SU-DHL-6 (cell line): ENCODE measurements at regions not wholly inside any gene's neighbourhood (a gene's known extent, or its start where the extent isn't known, plus 50 kb on each side); places are given as distances from the start of the nearest gene placed in this dataset.

ENCODE experiments used
- H2AFZ ChIP-seq: fragments of 200-600 bp; sonication (generic); 2 replicates; pipeline ENCODE4 v1.6.1; 2014; ENCODE audit warnings: low read depth, mild to moderate bottlenecking, moderate library complexity, mixed read lengths, antibody characterized with exemption, low read length; ENCODE audit not compliant: severe bottlenecking
- H3F3A ChIP-seq: fragments of 200-600 bp; shearing (Covaris generic); 2 replicates; pipeline ENCODE4 v1.6.0; 2016; ENCODE audit warnings: antibody characterized with exemption, mild to moderate bottlenecking; ENCODE audit not compliant: insufficient read depth
- H3K27ac ChIP-seq: fragments of 200-600 bp; sonication (generic); 2 replicates; pipeline ENCODE4 v1.5.1; 2016; ENCODE audit warnings: low read depth, mild to moderate bottlenecking, low read length, moderate library complexity, mixed read lengths
- H3K27me3 ChIP-seq: fragments of 200-600 bp; sonication (generic), shearing (Covaris generic); 2 replicates; pipeline ENCODE4 v1.6.0; 2014; ENCODE audit warnings: mild to moderate bottlenecking, low read length
- H3K36me3 ChIP-seq: fragments of 200-600 bp; sonication (generic); 2 replicates; pipeline ENCODE4 v1.6.1; 2014; ENCODE audit warnings: mild to moderate bottlenecking, low read length, mixed read lengths
- H3K4me2 ChIP-seq: fragments of 300-600, 200-600 bp; shearing (Covaris generic), sonication (generic); 2 replicates; pipeline ENCODE4 v1.6.0; 2014; ENCODE audit warnings: low read length, low read depth, mild to moderate bottlenecking; ENCODE audit not compliant: poor library complexity, severe bottlenecking
- H3K4me3 ChIP-seq: fragments of 200-600 bp; sonication (generic); 2 replicates; pipeline ENCODE4 v1.5.1; 2014; ENCODE audit warnings: antibody characterized with exemption, low read length, mild to moderate bottlenecking, mixed read lengths; ENCODE audit not compliant: insufficient read depth, poor library complexity, severe bottlenecking
- H3K79me2 ChIP-seq: fragments of 200-600 bp; sonication (generic); 2 replicates; pipeline ENCODE4 v1.6.1; 2014; ENCODE audit warnings: mild to moderate bottlenecking, low read length, moderate library complexity; ENCODE audit not compliant: insufficient read depth
- H3K9ac ChIP-seq: fragments of 200-600 bp; sonication (generic); 2 replicates; pipeline ENCODE4 v1.7.0; 2014; ENCODE audit warnings: mild to moderate bottlenecking, low read length
- H3K9me2 ChIP-seq: fragments of 200-600 bp; sonication (generic); replicated peaks from 2 replicates; pipeline ENCODE4 v1.6.1; 2014; ENCODE audit warnings: low read length; ENCODE audit not compliant: insufficient read depth
- H3K9me3 ChIP-seq: fragments of 200-600 bp; sonication (generic); 2 replicates; pipeline ENCODE4 v1.6.1; 2014; ENCODE audit warnings: low read length, mixed read lengths; ENCODE audit not compliant: insufficient read depth
- H4K20me1 ChIP-seq: fragments of 200-600 bp; sonication (generic); 2 replicates; pipeline ENCODE4 v1.6.1; 2014; ENCODE audit warnings: low read depth, mild to moderate bottlenecking, antibody characterized with exemption, low read length, moderate library complexity, mixed read lengths
- EZH2phosphoT487 ChIP-seq: fragments of 200-600 bp; sonication (generic), shearing (Covaris generic); conservative IDR thresholded peaks from 2 replicates; pipeline ENCODE4 v1.6.1; 2018; ENCODE audit warnings: mild to moderate bottlenecking, antibody characterized with exemption, low read length, moderate library complexity, mixed read lengths
- TF ChIP-seq, protein P1 (sequence below): fragments of 200-600 bp; sonication (generic); IDR thresholded peaks from one replicate; pipeline ENCODE4 v1.5.1; 2017; ENCODE audit warnings: antibody characterized with exemption, mild to moderate bottlenecking, low read length, moderate library complexity; ENCODE audit not compliant: insufficient read depth, poor library complexity, severe bottlenecking

DNA sequence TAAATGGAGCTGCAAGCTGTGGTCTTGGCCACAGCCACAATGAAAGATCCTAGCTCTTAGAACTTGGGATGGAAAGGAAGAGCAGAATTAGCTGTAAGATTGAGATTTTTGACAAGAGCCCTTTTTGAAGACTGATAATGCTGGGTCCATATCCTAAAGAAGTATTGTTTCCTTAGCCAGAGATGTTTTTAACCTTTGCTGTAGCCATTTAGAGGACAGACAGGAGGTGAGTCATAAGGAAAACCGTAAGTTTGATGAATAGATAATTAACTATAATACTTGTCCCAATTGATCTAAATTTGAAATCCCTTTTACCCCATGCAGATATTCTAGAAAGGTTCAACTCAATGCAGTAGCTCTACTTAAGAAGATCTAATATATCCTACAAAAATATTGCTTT lies 213.7 kb downstream of the HTR1B start:
- Histone ChIP-seq H2AFZ (no peak overlapping the region), H3K4me2 (no peak overlapping the region), H3K9me2 (no peaks in the 10 kb centered on the region), H3F3A (no peaks in the 10 kb centered on the region), H3K79me2 (no peaks in the 10 kb centered on the region), H3K27me3 (no peaks in the 10 kb centered on the region), H3K27ac (no peak overlapping the region), H3K4me3 (no peak overlapping the region), H3K9me3 (no peaks in the 10 kb centered on the region), H3K9ac (no peak overlapping the region), H4K20me1 (no peaks in the 10 kb centered on the region), H3K36me3 (no peaks in the 10 kb centered on the region)
- TF ChIP-seq, protein P1, sequence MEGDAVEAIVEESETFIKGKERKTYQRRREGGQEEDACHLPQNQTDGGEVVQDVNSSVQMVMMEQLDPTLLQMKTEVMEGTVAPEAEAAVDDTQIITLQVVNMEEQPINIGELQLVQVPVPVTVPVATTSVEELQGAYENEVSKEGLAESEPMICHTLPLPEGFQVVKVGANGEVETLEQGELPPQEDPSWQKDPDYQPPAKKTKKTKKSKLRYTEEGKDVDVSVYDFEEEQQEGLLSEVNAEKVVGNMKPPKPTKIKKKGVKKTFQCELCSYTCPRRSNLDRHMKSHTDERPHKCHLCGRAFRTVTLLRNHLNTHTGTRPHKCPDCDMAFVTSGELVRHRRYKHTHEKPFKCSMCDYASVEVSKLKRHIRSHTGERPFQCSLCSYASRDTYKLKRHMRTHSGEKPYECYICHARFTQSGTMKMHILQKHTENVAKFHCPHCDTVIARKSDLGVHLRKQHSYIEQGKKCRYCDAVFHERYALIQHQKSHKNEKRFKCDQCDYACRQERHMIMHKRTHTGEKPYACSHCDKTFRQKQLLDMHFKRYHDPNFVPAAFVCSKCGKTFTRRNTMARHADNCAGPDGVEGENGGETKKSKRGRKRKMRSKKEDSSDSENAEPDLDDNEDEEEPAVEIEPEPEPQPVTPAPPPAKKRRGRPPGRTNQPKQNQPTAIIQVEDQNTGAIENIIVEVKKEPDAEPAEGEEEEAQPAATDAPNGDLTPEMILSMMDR: no peak
- no peak for TF ChIP-seq EZH2phosphoT487

- TF ChIP-seq, protein P1: no peak
- TF ChIP-seq EZH2phosphoT487: no peak
- Histone ChIP-seq H3K27me3 (no peaks in the 10 kb centered on the region), H3K9me2 (no peaks in the 10 kb centered on the region), H3K4me2 (no peak overlapping the region), H2AFZ (no peak overlapping the region), H3K36me3 (no peaks in the 10 kb centered on the region), H3K27ac (no peak overlapping the region), H3K9ac (no peak overlapping the region), H4K20me1 (no peaks in the 10 kb centered on the region), H3K4me3 (no peak overlapping the region), H3K9me3 (no peaks in the 10 kb centered on the region), H3F3A (no peaks in the 10 kb centered on the region), H3K79me2 (no peaks in the 10 kb centered on the region)
These were observed 218.3 kb downstream of the HTR1B start for GRCh38 chr6:77245026-77245425.

- Histone ChIP-seq H3K79me2 (no peaks in the 10 kb centered on the region), H3K27ac (no peak overlapping the region), H3K9me3 (no peaks in the 10 kb centered on the region), H3K27me3 (no peaks in the 10 kb centered on the region), H3K9ac (no peak overlapping the region), H4K20me1 (no peaks in the 10 kb centered on the region), H3K9me2 (no peaks in the 10 kb centered on the region), H3K4me2 (no peak overlapping the region), H2AFZ (no peak overlapping the region), H3K4me3 (no peak overlapping the region), H3K36me3 (no peaks in the 10 kb centered on the region), H3F3A (no peaks in the 10 kb centered on the region)
- no peak for TF ChIP-seq EZH2phosphoT487
- TF ChIP-seq, protein P1: no peak
These were observed 231.6 kb downstream of the HTR1B start for GRCh38 chr6:77231438-77232305.
